Suprapubic skin (tissue), 3 donors: ENCODE measurements at regions not wholly inside any gene's neighbourhood (a gene's known extent, or its start where the extent isn't known, plus 50 kb on each side); places are given as distances from the start of the nearest gene placed in this dataset.

Source experiments
- CTCF ChIP-seq, 2 donors: fragments of 200-600 bp in 1 of 2; fragments of 450-650 bp in 1 of 2; sonication (generic) in 1 of 2; IDR thresholded peaks; one replicate each; pipeline ENCODE4 v1.5.1; 2016 to 2019; ENCODE audit warnings: antibody characterized with exemption in 2 of 2, mild to moderate bottlenecking in 1 of 2, moderate library complexity in 1 of 2
- EP300 ChIP-seq: sonication (generic); formaldehyde crosslinking; IDR thresholded peaks from one replicate; pipeline ENCODE4 v1.6.1; 2017; ENCODE audit warnings: antibody characterized with exemption
- POLR2A ChIP-seq, 2 donors: fragments of 450-650 bp; IDR thresholded peaks; one replicate each; pipeline ENCODE4 v1.6.1; 2017; ENCODE audit warnings: antibody characterized with exemption in 2 of 2, mild to moderate bottlenecking in 2 of 2, moderate library complexity in 2 of 2

- TF ChIP-seq POLR2A (IDR thresholded peaks at IDR 0.05) (no peak), CTCF (IDR thresholded peaks at IDR 0.05) (no peak), EP300 (no peak)
Measured at GRCh38 chr13:47374741-47375140, 477.9 kb upstream of the HTR2A start.
